Erythroblast (primary cell): ENCODE measurements at regions not wholly inside any gene's neighbourhood (a gene's known extent, or its start where the extent isn't known, plus 50 kb on each side); places are given as distances from the start of the nearest gene placed in this dataset.

Experiments used
- GATA1 ChIP-seq: IDR thresholded peaks from 2 replicates; pipeline ENCODE4 v1.6.1; 2011; ENCODE audit warnings: low read depth, mild to moderate bottlenecking, control low read depth, low read length, moderate library complexity
- POLR2A ChIP-seq: IDR thresholded peaks from 2 replicates; pipeline ENCODE4 v1.6.1; 2011; ENCODE audit warnings: mild to moderate bottlenecking, low read length

- TF ChIP-seq POLR2A (no peak), GATA1 (no peak)
Measured at GRCh38 chr6:53433261-53433950, 84.7 kb upstream of the ELOVL5 start.
